SU-DHL-6 (cell line): ENCODE measurements at regions not wholly inside any gene's neighbourhood (a gene's known extent, or its start where the extent isn't known, plus 50 kb on each side); places are given as distances from the start of the nearest gene placed in this dataset.

ENCODE experiments used
- H2AFZ ChIP-seq: fragments of 200-600 bp; sonication (generic); 2 replicates; pipeline ENCODE4 v1.6.1; 2014; ENCODE audit warnings: low read depth, mild to moderate bottlenecking, moderate library complexity, mixed read lengths, antibody characterized with exemption, low read length; ENCODE audit not compliant: severe bottlenecking
- H3F3A ChIP-seq: fragments of 200-600 bp; shearing (Covaris generic); 2 replicates; pipeline ENCODE4 v1.6.0; 2016; ENCODE audit warnings: antibody characterized with exemption, mild to moderate bottlenecking; ENCODE audit not compliant: insufficient read depth
- H3K27ac ChIP-seq: fragments of 200-600 bp; sonication (generic); 2 replicates; pipeline ENCODE4 v1.5.1; 2016; ENCODE audit warnings: low read depth, mild to moderate bottlenecking, low read length, moderate library complexity, mixed read lengths
- H3K27me3 ChIP-seq: fragments of 200-600 bp; sonication (generic), shearing (Covaris generic); 2 replicates; pipeline ENCODE4 v1.6.0; 2014; ENCODE audit warnings: mild to moderate bottlenecking, low read length
- H3K36me3 ChIP-seq: fragments of 200-600 bp; sonication (generic); 2 replicates; pipeline ENCODE4 v1.6.1; 2014; ENCODE audit warnings: mild to moderate bottlenecking, low read length, mixed read lengths
- H3K4me2 ChIP-seq: fragments of 300-600, 200-600 bp; shearing (Covaris generic), sonication (generic); 2 replicates; pipeline ENCODE4 v1.6.0; 2014; ENCODE audit warnings: low read length, low read depth, mild to moderate bottlenecking; ENCODE audit not compliant: poor library complexity, severe bottlenecking
- H3K4me3 ChIP-seq: fragments of 200-600 bp; sonication (generic); 2 replicates; pipeline ENCODE4 v1.5.1; 2014; ENCODE audit warnings: antibody characterized with exemption, low read length, mild to moderate bottlenecking, mixed read lengths; ENCODE audit not compliant: insufficient read depth, poor library complexity, severe bottlenecking
- H3K79me2 ChIP-seq: fragments of 200-600 bp; sonication (generic); 2 replicates; pipeline ENCODE4 v1.6.1; 2014; ENCODE audit warnings: mild to moderate bottlenecking, low read length, moderate library complexity; ENCODE audit not compliant: insufficient read depth
- H3K9ac ChIP-seq: fragments of 200-600 bp; sonication (generic); 2 replicates; pipeline ENCODE4 v1.7.0; 2014; ENCODE audit warnings: mild to moderate bottlenecking, low read length
- H3K9me2 ChIP-seq: fragments of 200-600 bp; sonication (generic); replicated peaks from 2 replicates; pipeline ENCODE4 v1.6.1; 2014; ENCODE audit warnings: low read length; ENCODE audit not compliant: insufficient read depth
- H3K9me3 ChIP-seq: fragments of 200-600 bp; sonication (generic); 2 replicates; pipeline ENCODE4 v1.6.1; 2014; ENCODE audit warnings: low read length, mixed read lengths; ENCODE audit not compliant: insufficient read depth
- H4K20me1 ChIP-seq: fragments of 200-600 bp; sonication (generic); 2 replicates; pipeline ENCODE4 v1.6.1; 2014; ENCODE audit warnings: low read depth, mild to moderate bottlenecking, antibody characterized with exemption, low read length, moderate library complexity, mixed read lengths
- CTCF ChIP-seq: fragments of 200-600 bp; sonication (generic); IDR thresholded peaks from one replicate; pipeline ENCODE4 v1.5.1; 2017; ENCODE audit warnings: antibody characterized with exemption, mild to moderate bottlenecking, low read length, moderate library complexity; ENCODE audit not compliant: insufficient read depth, poor library complexity, severe bottlenecking
- EZH2phosphoT487 ChIP-seq: fragments of 200-600 bp; sonication (generic), shearing (Covaris generic); conservative IDR thresholded peaks from 2 replicates; pipeline ENCODE4 v1.6.1; 2018; ENCODE audit warnings: mild to moderate bottlenecking, antibody characterized with exemption, low read length, moderate library complexity, mixed read lengths

GRCh38 chr9:87216897-87217455 is 269.7 kb upstream of the GAS1 start:
- Histone ChIP-seq H3K36me3 (no peaks in the 10 kb centered on the region), H2AFZ (no peak overlapping the region), H3K27ac (no peak overlapping the region), H4K20me1 (no peaks in the 10 kb centered on the region), H3F3A (no peaks in the 10 kb centered on the region), H3K27me3 (no peaks in the 10 kb centered on the region), H3K79me2 (no peaks in the 10 kb centered on the region), H3K4me3 (no peak overlapping the region), H3K9ac (no peak overlapping the region), H3K9me3 (no peaks in the 10 kb centered on the region), H3K9me2 (no peaks in the 10 kb centered on the region), H3K4me2 (no peak overlapping the region)
- TF ChIP-seq CTCF (no peak), EZH2phosphoT487 (no peak)

GRCh38 chr9:87223392-87224246 is 274.0 kb upstream of the DAPK1 start:
- H3K9me3 ChIP-seq, result no peaks in the 10 kb centered on the region
- H3K27ac ChIP-seq, result no peak overlapping the region
- H4K20me1 ChIP-seq, result no peaks in the 10 kb centered on the region
- no peak overlapping the region for H3K9ac ChIP-seq
- H3K9me2 ChIP-seq, result no peaks in the 10 kb centered on the region
- no peak for TF ChIP-seq CTCF
- TF ChIP-seq EZH2phosphoT487, result no peak
- H2AFZ ChIP-seq, result no peak overlapping the region
- H3K36me3 ChIP-seq, result no peaks in the 10 kb centered on the region
- H3K4me2 ChIP-seq, result no peak overlapping the region
- H3K4me3 ChIP-seq, result no peak overlapping the region
- H3K27me3 ChIP-seq, result no peaks in the 10 kb centered on the region
- H3K79me2 ChIP-seq, result no peaks in the 10 kb centered on the region
- no peaks in the 10 kb centered on the region for H3F3A ChIP-seq

- no peak overlapping the region for H3K27ac ChIP-seq
- H3K9ac ChIP-seq, result no peak overlapping the region
- no peaks in the 10 kb centered on the region for H3K9me3 ChIP-seq
- TF ChIP-seq EZH2phosphoT487 (no peak), CTCF (no peak)
- no peaks in the 10 kb centered on the region for H3K9me2 ChIP-seq
- H3K27me3 ChIP-seq, result no peaks in the 10 kb centered on the region
- no peaks in the 10 kb centered on the region for H3K79me2 ChIP-seq
- H3K36me3 ChIP-seq, result no peaks in the 10 kb centered on the region
- H3K4me2 ChIP-seq, result no peak overlapping the region
- no peaks in the 10 kb centered on the region for H4K20me1 ChIP-seq
- no peak overlapping the region for H3K4me3 ChIP-seq
- no peaks in the 10 kb centered on the region for H3F3A ChIP-seq
- H2AFZ ChIP-seq, result no peak overlapping the region
Measured at GRCh38 chr9:87226896-87227295, 270.8 kb upstream of the DAPK1 start.
